ENCODE measurements at regions not wholly inside any gene's neighbourhood (a gene's known extent, or its start where the extent isn't known, plus 50 kb on each side); places are given as distances from the start of the nearest gene placed in this dataset.
"Not testable (repeated sequence)": the region's sequence is repeated elsewhere in the genome, so short reads cannot be mapped to it uniquely, and the experiment has no call there.

- peak; percentile 36 for DNase-seq
These were observed 132.6 kb upstream of the LIPC start for GRCh38 chr15:58298879-58299850.

- DNase-seq = no peak
These were observed 129.0 kb upstream of the LIPC start for GRCh38 chr15:58302832-58303231.

GRCh38 chr15:58303236-58303635 is 128.6 kb upstream of the LIPC start:
- DNase-seq = no peak

- peak; percentile 19 for DNase-seq
These were observed 125.0 kb upstream of the LIPC start for GRCh38 chr15:58306591-58307312.

- DNase-seq = peak; percentile 49
These were observed 124.4 kb upstream of the LIPC start for GRCh38 chr15:58307313-58307961.

GRCh38 chr15:58308742-58309355 is 122.9 kb upstream of the LIPC start:
- no peak for DNase-seq

GRCh38 chr15:58309963-58310928 is 121.5 kb upstream of the LIPC start:
- DNase-seq = no peak

- no peak for DNase-seq
These were observed 120.2 kb upstream of the LIPC start for GRCh38 chr15:58311556-58311955.

- no peak for DNase-seq
These were observed 119.8 kb upstream of the LIPC start for GRCh38 chr15:58312031-58312430.

- no peak for DNase-seq
These were observed 118.5 kb upstream of the LIPC start for GRCh38 chr15:58313304-58313703.

- DNase-seq = no peak
These were observed 117.8 kb upstream of the LIPC start for GRCh38 chr15:58313810-58314592.

GRCh38 chr15:58314593-58315216 is 117.1 kb upstream of the LIPC start:
- DNase-seq = no peak

GRCh38 chr15:58318517-58318916 is 113.3 kb upstream of the LIPC start:
- no peak for DNase-seq

GRCh38 chr15:58321034-58321433 is 110.8 kb upstream of the LIPC start:
- DNase-seq = no peak

- no peak for DNase-seq
These were observed 109.5 kb upstream of the LIPC start for GRCh38 chr15:58322253-58322652.

GRCh38 chr15:58323321-58323720 is 108.5 kb upstream of the LIPC start:
- not testable (repeated sequence) for DNase-seq

GRCh38 chr15:58324533-58324932 is 107.3 kb upstream of the LIPC start:
- no peak for DNase-seq

GRCh38 chr15:58327958-58328357 is 103.8 kb upstream of the LIPC start:
- no peak for DNase-seq

- DNase-seq = no peak
These were observed 102.6 kb upstream of the LIPC start for GRCh38 chr15:58329211-58329610.

Data from tongue (tissue), 1 donor.